ENCODE measurements at regions not wholly inside any gene's neighbourhood (a gene's known extent, or its start where the extent isn't known, plus 50 kb on each side); places are given as distances from the start of the nearest gene placed in this dataset.

GRCh38 chr9:12461763-12462460 lies 231.3 kb upstream of the TYRP1 start:
- no peaks in the 10 kb centered on the region for H3K9me3 ChIP-seq (ENCODE audit: insufficient read depth, low read depth)
- no TSS peak for BruUV-seq (replicated peaks)
- H3K27ac ChIP-seq: no peak overlapping the region
- no peak overlapping the region for H3K4me2 ChIP-seq
- intact Hi-C loops (cut with micrococcal nuclease; ENCODE audit: unreplicated experiment): no loop called here
- no peaks in the 10 kb centered on the region for H3K4me1 ChIP-seq (replicated peaks; ENCODE audit: insufficient read depth)
- TF ChIP-seq, protein P1, sequence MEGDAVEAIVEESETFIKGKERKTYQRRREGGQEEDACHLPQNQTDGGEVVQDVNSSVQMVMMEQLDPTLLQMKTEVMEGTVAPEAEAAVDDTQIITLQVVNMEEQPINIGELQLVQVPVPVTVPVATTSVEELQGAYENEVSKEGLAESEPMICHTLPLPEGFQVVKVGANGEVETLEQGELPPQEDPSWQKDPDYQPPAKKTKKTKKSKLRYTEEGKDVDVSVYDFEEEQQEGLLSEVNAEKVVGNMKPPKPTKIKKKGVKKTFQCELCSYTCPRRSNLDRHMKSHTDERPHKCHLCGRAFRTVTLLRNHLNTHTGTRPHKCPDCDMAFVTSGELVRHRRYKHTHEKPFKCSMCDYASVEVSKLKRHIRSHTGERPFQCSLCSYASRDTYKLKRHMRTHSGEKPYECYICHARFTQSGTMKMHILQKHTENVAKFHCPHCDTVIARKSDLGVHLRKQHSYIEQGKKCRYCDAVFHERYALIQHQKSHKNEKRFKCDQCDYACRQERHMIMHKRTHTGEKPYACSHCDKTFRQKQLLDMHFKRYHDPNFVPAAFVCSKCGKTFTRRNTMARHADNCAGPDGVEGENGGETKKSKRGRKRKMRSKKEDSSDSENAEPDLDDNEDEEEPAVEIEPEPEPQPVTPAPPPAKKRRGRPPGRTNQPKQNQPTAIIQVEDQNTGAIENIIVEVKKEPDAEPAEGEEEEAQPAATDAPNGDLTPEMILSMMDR (conservative IDR thresholded peaks at IDR 0.05): no peak
- TF ChIP-seq EZH2 (IDR thresholded peaks at IDR 0.05; ENCODE audit: low read depth): no peak
- no peaks in the 10 kb centered on the region for H3F3A ChIP-seq (ENCODE audit: insufficient read depth, low read depth)
- H3K27me3 ChIP-seq (ENCODE audit: insufficient read depth, low read depth): no peaks in the 10 kb centered on the region
- no peaks in the 10 kb centered on the region for H3K79me2 ChIP-seq (ENCODE audit: low read depth)
- POLR2A ChIA-PET (ENCODE audit: unreplicated experiment): no interaction called here
- no peak overlapping the region for H3K4me3 ChIP-seq
- no peaks in the 10 kb centered on the region for H4K20me1 ChIP-seq (ENCODE audit: insufficient read depth)
- no peaks in the 10 kb centered on the region for H3K9me2 ChIP-seq (ENCODE audit: insufficient read depth)
- DNase-seq: no peak
- no peaks in the 10 kb centered on the region for H3K36me3 ChIP-seq (ENCODE audit: low read depth)
- no peak overlapping the region for H2AFZ ChIP-seq
- CTCF ChIA-PET: no interaction called here

DNA sequence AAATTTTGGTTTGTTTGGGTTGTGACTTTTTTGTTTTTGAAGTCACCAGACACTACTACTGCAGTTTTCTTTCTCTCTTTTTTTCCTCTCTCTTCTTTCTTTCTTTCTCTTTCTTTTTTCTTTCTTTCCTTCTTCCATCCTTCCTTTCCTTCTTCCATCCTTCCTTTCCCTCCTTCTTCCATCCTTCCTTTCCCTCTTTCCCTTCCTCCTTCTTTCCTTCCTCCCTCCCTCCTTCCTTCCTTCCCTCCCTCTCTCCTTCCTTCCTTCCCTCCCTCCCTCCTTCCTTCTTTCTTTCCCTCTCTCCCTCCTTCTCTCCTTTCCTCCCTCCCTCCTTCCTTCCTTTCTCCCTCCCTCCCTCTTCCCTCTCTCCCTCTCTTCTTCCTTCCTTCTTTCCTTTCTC lies 230.3 kb upstream of the TYRP1 start:
- H3K9me2 ChIP-seq (ENCODE audit: insufficient read depth): no peaks in the 10 kb centered on the region
- no peaks in the 10 kb centered on the region for H3K27me3 ChIP-seq (ENCODE audit: insufficient read depth, low read depth)
- no peaks in the 10 kb centered on the region for H3F3A ChIP-seq (ENCODE audit: insufficient read depth, low read depth)
- no peaks in the 10 kb centered on the region for H4K20me1 ChIP-seq (ENCODE audit: insufficient read depth)
- H3K4me3 ChIP-seq: no peak overlapping the region
- H3K4me1 ChIP-seq (replicated peaks; ENCODE audit: insufficient read depth): no peaks in the 10 kb centered on the region
- no peak for TF ChIP-seq EZH2 (IDR thresholded peaks at IDR 0.05; ENCODE audit: low read depth)
- TF ChIP-seq, protein P1 (conservative IDR thresholded peaks at IDR 0.05): no peak
- no peaks in the 10 kb centered on the region for H3K36me3 ChIP-seq (ENCODE audit: low read depth)
- ChIA-PET CTCF (no interaction called here), POLR2A (ENCODE audit: unreplicated experiment) (no interaction called here)
- no peak overlapping the region for H3K4me2 ChIP-seq
- no peak overlapping the region for H3K27ac ChIP-seq
- DNase-seq: no peak
- BruUV-seq (replicated peaks): no TSS peak
- H3K9me3 ChIP-seq (ENCODE audit: insufficient read depth, low read depth): no peaks in the 10 kb centered on the region
- intact Hi-C loops (cut with micrococcal nuclease; ENCODE audit: unreplicated experiment): no loop called here
- no peak overlapping the region for H2AFZ ChIP-seq
- H3K79me2 ChIP-seq (ENCODE audit: low read depth): no peaks in the 10 kb centered on the region

DNA sequence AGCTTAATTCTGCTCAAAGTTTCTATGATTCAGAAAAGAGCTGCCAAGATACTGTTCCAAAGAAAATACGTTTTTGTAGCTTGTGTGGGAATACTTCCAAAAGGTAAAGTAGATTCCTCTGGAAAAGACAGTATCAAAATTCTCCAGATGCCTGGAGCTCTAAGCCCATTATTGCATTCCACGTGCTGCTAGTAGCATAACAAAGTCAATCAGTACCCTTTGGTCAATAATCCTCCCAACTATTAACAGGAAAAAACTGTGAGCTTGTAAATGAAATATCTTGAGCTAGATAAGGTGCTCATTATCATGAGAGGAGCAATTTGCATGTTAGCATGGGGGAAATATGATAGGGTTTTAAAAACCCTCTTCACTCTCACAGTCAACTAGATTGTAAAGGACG lies 229.5 kb upstream of the TYRP1 start:
- CTCF ChIA-PET: interaction anchor here (0.6 kb wide), 1 partner anchor 876 kb away, joined by 4 read pairs; no protein-coding TSS in a partner anchor
- intact Hi-C loops (cut with micrococcal nuclease; ENCODE audit: unreplicated experiment): no loop called here

More for the DNA sequence above, 229.5 kb upstream of the TYRP1 start:
- Histone ChIP-seq H3K4me1 (replicated peaks; ENCODE audit: insufficient read depth) (no peaks in the 10 kb centered on the region), H3K4me3 (no peak overlapping the region), H3F3A (ENCODE audit: insufficient read depth, low read depth) (no peaks in the 10 kb centered on the region), H3K27me3 (ENCODE audit: insufficient read depth, low read depth) (no peaks in the 10 kb centered on the region), H3K4me2 (no peak overlapping the region), H2AFZ (no peak overlapping the region), H3K27ac (no peak overlapping the region), H3K9me2 (ENCODE audit: insufficient read depth) (no peaks in the 10 kb centered on the region), H3K36me3 (ENCODE audit: low read depth) (no peaks in the 10 kb centered on the region), H3K79me2 (ENCODE audit: low read depth) (no peaks in the 10 kb centered on the region), H4K20me1 (ENCODE audit: insufficient read depth) (no peaks in the 10 kb centered on the region), H3K9me3 (ENCODE audit: insufficient read depth, low read depth) (no peaks in the 10 kb centered on the region)
- POLR2A ChIA-PET (ENCODE audit: unreplicated experiment): no interaction called here
- TF ChIP-seq EZH2 (IDR thresholded peaks at IDR 0.05; ENCODE audit: low read depth): no peak
- TF ChIP-seq, protein P1 (conservative IDR thresholded peaks at IDR 0.05): no peak
- BruUV-seq (replicated peaks): no TSS peak
- no peak for DNase-seq

Measured in PC-9 (cell line).